ENCODE measurements at regions not wholly inside any gene's neighbourhood (a gene's known extent, or its start where the extent isn't known, plus 50 kb on each side); places are given as distances from the start of the nearest gene placed in this dataset.

DNA sequence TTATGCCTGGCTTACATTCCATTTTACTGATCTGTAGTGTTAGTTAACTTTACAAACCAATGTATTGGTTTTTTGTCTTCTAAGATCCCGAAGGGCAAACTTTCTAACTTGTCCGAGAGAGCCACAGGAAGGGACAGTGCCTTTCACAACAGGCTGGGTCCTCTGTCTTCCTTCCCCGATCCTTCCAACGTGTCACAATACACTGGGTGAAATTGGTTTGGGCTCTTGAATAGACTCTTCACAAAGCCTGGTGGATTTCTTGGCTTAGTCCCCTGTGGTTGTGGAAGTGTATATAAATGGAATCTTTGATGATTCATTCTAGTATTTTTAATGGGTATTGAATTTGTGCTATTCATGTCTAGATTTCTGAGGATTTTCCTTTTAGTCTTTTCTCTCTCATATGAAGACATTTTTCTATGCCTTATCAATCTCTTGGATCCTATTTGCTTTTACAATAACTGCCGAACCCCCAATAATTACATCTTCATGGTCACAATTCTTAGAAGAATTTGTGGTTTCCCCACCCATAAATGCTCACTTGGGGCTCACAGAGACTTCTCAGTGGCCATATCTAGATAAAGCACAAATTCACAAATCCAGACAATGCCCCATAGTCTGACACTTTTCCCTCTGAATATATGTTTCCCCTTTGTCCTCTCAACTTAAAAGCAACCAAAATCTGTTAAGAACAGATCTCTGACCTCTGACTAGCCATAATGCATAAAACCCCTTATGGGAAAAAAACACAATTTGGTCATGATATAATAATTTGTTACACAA, 107.7 kb downstream of the MTRR start:
- no peaks in the 10 kb centered on the region for H3K4me1 ChIP-seq
- H3K27me3 ChIP-seq = no peaks in the 10 kb centered on the region
- no peak overlapping the region for H3K4me3 ChIP-seq
- 76 to 83% methylated on average over 3 to 5 of the region's 5 CpGs for WGBS, 2 donors (ENCODE audit: low coverage in 1 of 2)
- in situ Hi-C loops (cut with MboI; ENCODE audit: low pct_ligation_motif_present in 1 of 4, low pct_unique_long_range_greater_than_20kb in 1 of 4, low sequenced_read_pairs in 3 of 4) = no loop called here
- no peak for TF ChIP-seq POLR2A (IDR thresholded peaks at IDR 0.05)
- TF ChIP-seq POLR2AphosphoS5 (IDR thresholded peaks at IDR 0.05) = no peak
- TF ChIP-seq EP300 (IDR thresholded peaks at IDR 0.05; ENCODE audit: low read depth) = no peak
- TF ChIP-seq, protein P1, sequence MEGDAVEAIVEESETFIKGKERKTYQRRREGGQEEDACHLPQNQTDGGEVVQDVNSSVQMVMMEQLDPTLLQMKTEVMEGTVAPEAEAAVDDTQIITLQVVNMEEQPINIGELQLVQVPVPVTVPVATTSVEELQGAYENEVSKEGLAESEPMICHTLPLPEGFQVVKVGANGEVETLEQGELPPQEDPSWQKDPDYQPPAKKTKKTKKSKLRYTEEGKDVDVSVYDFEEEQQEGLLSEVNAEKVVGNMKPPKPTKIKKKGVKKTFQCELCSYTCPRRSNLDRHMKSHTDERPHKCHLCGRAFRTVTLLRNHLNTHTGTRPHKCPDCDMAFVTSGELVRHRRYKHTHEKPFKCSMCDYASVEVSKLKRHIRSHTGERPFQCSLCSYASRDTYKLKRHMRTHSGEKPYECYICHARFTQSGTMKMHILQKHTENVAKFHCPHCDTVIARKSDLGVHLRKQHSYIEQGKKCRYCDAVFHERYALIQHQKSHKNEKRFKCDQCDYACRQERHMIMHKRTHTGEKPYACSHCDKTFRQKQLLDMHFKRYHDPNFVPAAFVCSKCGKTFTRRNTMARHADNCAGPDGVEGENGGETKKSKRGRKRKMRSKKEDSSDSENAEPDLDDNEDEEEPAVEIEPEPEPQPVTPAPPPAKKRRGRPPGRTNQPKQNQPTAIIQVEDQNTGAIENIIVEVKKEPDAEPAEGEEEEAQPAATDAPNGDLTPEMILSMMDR (IDR thresholded peaks at IDR 0.05) = no peak
- no peaks in the 10 kb centered on the region for H3K9me3 ChIP-seq
- intact Hi-C loops (cut with DNase I; ENCODE audit: low total_unique reads) = no loop called here
- no peak for DNase-seq
- H3K36me3 ChIP-seq = no peaks in the 10 kb centered on the region
- no peak overlapping the region for H3K27ac ChIP-seq

GRCh38 chr5:7978114-7978513, 109.2 kb downstream of the MTRR start:
- WGBS, 2 donors (ENCODE audit: low coverage in 1 of 2) = 40 to 43% methylated on average over 1 of the region's 1 CpG
- no peaks in the 10 kb centered on the region for H3K27me3 ChIP-seq
- no peaks in the 10 kb centered on the region for H3K36me3 ChIP-seq
- no peak for DNase-seq
- H3K9me3 ChIP-seq = no peaks in the 10 kb centered on the region
- in situ Hi-C loops (cut with MboI; ENCODE audit: low pct_ligation_motif_present in 1 of 4, low pct_unique_long_range_greater_than_20kb in 1 of 4, low sequenced_read_pairs in 3 of 4) (no loop called here), intact Hi-C loops (cut with DNase I; ENCODE audit: low total_unique reads) (no loop called here)
- no peak overlapping the region for H3K4me3 ChIP-seq
- H3K4me1 ChIP-seq = no peaks in the 10 kb centered on the region
- TF ChIP-seq EP300 (IDR thresholded peaks at IDR 0.05; ENCODE audit: low read depth) (no peak), POLR2A (IDR thresholded peaks at IDR 0.05) (no peak), POLR2AphosphoS5 (IDR thresholded peaks at IDR 0.05) (no peak)
- TF ChIP-seq, protein P1 (IDR thresholded peaks at IDR 0.05) = no peak
- H3K27ac ChIP-seq = no peak overlapping the region

- Histone ChIP-seq H3K9me3 (no peaks in the 10 kb centered on the region), H3K4me3 (no peak overlapping the region), H3K27me3 (no peaks in the 10 kb centered on the region), H3K4me1 (no peaks in the 10 kb centered on the region), H3K27ac (no peak overlapping the region), H3K36me3 (no peaks in the 10 kb centered on the region)
- intact Hi-C loops (cut with DNase I; ENCODE audit: low total_unique reads) (no loop called here), in situ Hi-C loops (cut with MboI; ENCODE audit: low pct_ligation_motif_present in 1 of 4, low pct_unique_long_range_greater_than_20kb in 1 of 4, low sequenced_read_pairs in 3 of 4) (no loop called here)
- DNase-seq = no peak
- 55% methylated on average over 2 of the region's 2 CpGs; no CpG with 5 or more reads in 1 of the 2 donors for WGBS, 2 donors (ENCODE audit: low coverage in 1 of 2)
- TF ChIP-seq, protein P1 (IDR thresholded peaks at IDR 0.05) = no peak
- TF ChIP-seq POLR2AphosphoS5 (IDR thresholded peaks at IDR 0.05) (no peak), EP300 (IDR thresholded peaks at IDR 0.05; ENCODE audit: low read depth) (no peak), POLR2A (IDR thresholded peaks at IDR 0.05) (no peak)
Measured at GRCh38 chr5:7978991-7979390, 110.0 kb downstream of the MTRR start.

DNA sequence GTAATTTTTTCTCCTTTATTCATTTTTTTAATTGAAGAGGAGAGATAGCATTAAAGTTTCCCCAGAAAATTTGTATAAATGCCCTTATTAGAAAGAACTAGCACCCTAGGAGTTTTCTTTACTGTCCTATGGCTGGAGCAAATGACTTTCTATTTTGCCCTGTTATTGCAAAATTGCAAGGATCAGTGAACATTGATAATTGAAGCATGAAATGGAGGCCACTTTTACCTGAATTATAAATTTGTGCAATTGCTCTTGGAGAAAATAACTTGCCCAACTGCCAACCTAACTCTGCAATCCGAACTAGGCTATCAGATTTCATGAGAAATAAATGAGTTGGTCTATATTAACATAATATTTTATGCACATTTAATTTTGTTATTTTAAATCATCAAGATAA, 111.9 kb downstream of the MTRR start:
- WGBS, 2 donors (ENCODE audit: low coverage in 1 of 2) = 50 to 72% methylated on average over 1 of the region's 1 CpG
- no peak for DNase-seq
- Histone ChIP-seq H3K27ac (no peak overlapping the region), H3K9me3 (no peaks in the 10 kb centered on the region), H3K36me3 (no peaks in the 10 kb centered on the region), H3K27me3 (no peaks in the 10 kb centered on the region), H3K4me1 (no peaks in the 10 kb centered on the region), H3K4me3 (no peak overlapping the region)
- TF ChIP-seq, protein P1 (IDR thresholded peaks at IDR 0.05) = no peak
- TF ChIP-seq POLR2AphosphoS5 (IDR thresholded peaks at IDR 0.05) = no peak
- no peak for TF ChIP-seq EP300 (IDR thresholded peaks at IDR 0.05; ENCODE audit: low read depth)
- no peak for TF ChIP-seq POLR2A (IDR thresholded peaks at IDR 0.05)
- in situ Hi-C loops (cut with MboI; ENCODE audit: low pct_ligation_motif_present in 1 of 4, low pct_unique_long_range_greater_than_20kb in 1 of 4, low sequenced_read_pairs in 3 of 4) (no loop called here), intact Hi-C loops (cut with DNase I; ENCODE audit: low total_unique reads) (loop anchor here (5.0 kb wide), 1 partner anchor 711 kb away; no protein-coding TSS in a partner anchor)

Data from transverse colon (tissue), 4 donors.